GM23248 (cell line): ENCODE measurements at regions not wholly inside any gene's neighbourhood (a gene's known extent, or its start where the extent isn't known, plus 50 kb on each side); places are given as distances from the start of the nearest gene placed in this dataset.

Experiments used
- DNase-seq: peaks from one replicate; pipeline ENCODE4 v3.0.0-alpha.2; 2015
- H2AFZ ChIP-seq: fragments of 200-600 bp; sonication (generic); 2 replicates; pipeline ENCODE4 v1.6.1; 2016; ENCODE audit warnings: antibody characterized with exemption
- H3F3A ChIP-seq: fragments of 200-600 bp; sonication (generic); 2 replicates; pipeline ENCODE4 v1.6.1; 2016; ENCODE audit warnings: mild to moderate bottlenecking, antibody characterized with exemption, mixed run types; ENCODE audit not compliant: insufficient read depth
- H3K27ac ChIP-seq: fragments of 200-600 bp; sonication (generic); 2 replicates; pipeline ENCODE4 v1.5.1; 2016; ENCODE audit warnings: mild to moderate bottlenecking
- H3K27me3 ChIP-seq: fragments of 200-600 bp; sonication (generic); replicated peaks from 2 replicates; pipeline ENCODE4 v1.6.1; 2016; ENCODE audit warnings: mild to moderate bottlenecking; ENCODE audit not compliant: insufficient read depth
- H3K36me3 ChIP-seq: fragments of 200-600 bp; sonication (generic); 2 replicates; pipeline ENCODE4 v1.6.1; 2016; ENCODE audit warnings: low read depth, mild to moderate bottlenecking
- H3K4me1 ChIP-seq: fragments of 200-600 bp; sonication (generic); 2 replicates; pipeline ENCODE4 v1.6.1; 2016; ENCODE audit warnings: mild to moderate bottlenecking; ENCODE audit not compliant: insufficient read depth
- H3K4me2 ChIP-seq: fragments of 200-600 bp; sonication (generic); one replicate; pipeline ENCODE4 v1.6.1; 2016; ENCODE audit warnings: mild to moderate bottlenecking; ENCODE audit not compliant: unreplicated experiment
- H3K4me3 ChIP-seq: fragments of 200-600 bp; sonication (generic); 2 replicates; pipeline ENCODE4 v1.5.1; 2016; ENCODE audit warnings: mild to moderate bottlenecking
- H3K79me2 ChIP-seq: fragments of 200-600 bp; sonication (generic); 2 replicates; pipeline ENCODE4 v1.6.1; 2016; ENCODE audit warnings: mild to moderate bottlenecking; ENCODE audit not compliant: insufficient read depth
- H3K9ac ChIP-seq: fragments of 200-600 bp; sonication (generic); 2 replicates; pipeline ENCODE4 v1.6.1; 2016; ENCODE audit warnings: mild to moderate bottlenecking
- H3K9me2 ChIP-seq: fragments of 200-600 bp; sonication (generic); 2 replicates; pipeline ENCODE4 v1.6.1; 2016; ENCODE audit warnings: mixed run types, mild to moderate bottlenecking, moderate library complexity; ENCODE audit not compliant: insufficient read depth
- H3K9me3 ChIP-seq: fragments of 200-600 bp; sonication (generic); one replicate; pipeline ENCODE4 v1.6.1; 2017; ENCODE audit warnings: low read depth
- H4K20me1 ChIP-seq: fragments of 200-600 bp; sonication (generic); 2 replicates; pipeline ENCODE4 v1.6.0; 2016; ENCODE audit not compliant: insufficient read depth
- EZH2 ChIP-seq: fragments of 200-600 bp; sonication (generic); IDR thresholded peaks from 2 replicates; pipeline ENCODE4 v1.6.1; 2018; ENCODE audit warnings: antibody characterized with exemption, mild to moderate bottlenecking; ENCODE audit not compliant: insufficient read depth, poor library complexity, severe bottlenecking
- EZH2phosphoT487 ChIP-seq: fragments of 200-600 bp; sonication (generic); IDR thresholded peaks from 2 replicates; pipeline ENCODE4 v1.6.1; 2018; ENCODE audit warnings: antibody characterized with exemption, moderate library complexity, mild to moderate bottlenecking, low read depth; ENCODE audit not compliant: insufficient read depth
- WGBS, 2 experiments: methylation state at CpG; one replicate each; pipeline ENCODE4 v1.1.6; 2015 to 2017; ENCODE audit warnings: low lambda C conversion rate in 2 of 2, low coverage in 1 of 2; ENCODE audit errors: missing lambda C conversion rate in 2 of 2; 5-methylcytosine and 5-hydroxymethylcytosine counted together
- in situ Hi-C: fragments of 300-500 bp; cut with MboI; formaldehyde crosslinking; loops from 2 replicates; pipeline ENCODE4 v1.15.0; 2020

GRCh38 chr10:121049489-121049888 is 198.3 kb downstream of the WDR11 start:
- Histone ChIP-seq H3K4me3 (no peak overlapping the region), H2AFZ (no peak overlapping the region), H3K9me2 (no peaks in the 10 kb centered on the region), H3K36me3 (no peaks in the 10 kb centered on the region), H3K9me3 (no peaks in the 10 kb centered on the region), H3K9ac (no peak overlapping the region), H3K4me2 (no peak overlapping the region), H3K4me1 (no peaks in the 10 kb centered on the region), H4K20me1 (no peaks in the 10 kb centered on the region), H3F3A (no peaks in the 10 kb centered on the region), H3K79me2 (no peaks in the 10 kb centered on the region), H3K27ac (no peak overlapping the region), H3K27me3 (no peaks in the 10 kb centered on the region)
- in situ Hi-C loops = no loop called here
- no peak for DNase-seq
- TF ChIP-seq EZH2 = no peak
- TF ChIP-seq EZH2phosphoT487 = no peak
- 13 to 14% methylated on average over 2 of the region's 2 CpGs for WGBS, 2 experiments

- Histone ChIP-seq H3K36me3 (no peaks in the 10 kb centered on the region), H3K27ac (no peak overlapping the region), H3K9me2 (no peaks in the 10 kb centered on the region), H3F3A (no peaks in the 10 kb centered on the region), H3K4me3 (no peak overlapping the region), H2AFZ (no peak overlapping the region), H3K9me3 (no peaks in the 10 kb centered on the region), H3K4me2 (no peak overlapping the region), H3K27me3 (no peaks in the 10 kb centered on the region), H3K4me1 (no peaks in the 10 kb centered on the region), H3K79me2 (no peaks in the 10 kb centered on the region), H3K9ac (no peak overlapping the region), H4K20me1 (no peaks in the 10 kb centered on the region)
- WGBS, 2 experiments = 8 to 10% methylated on average over 1 of the region's 1 CpG
- no peak for DNase-seq
- TF ChIP-seq EZH2 (no peak), EZH2phosphoT487 (no peak)
- in situ Hi-C loops = no loop called here
Observed at GRCh38 chr10:121049923-121050322, 198.8 kb downstream of the WDR11 start.

GRCh38 chr10:121051171-121051570 is 200.0 kb downstream of the WDR11 start:
- no peak overlapping the region for H2AFZ ChIP-seq
- no peak for DNase-seq
- no peaks in the 10 kb centered on the region for H4K20me1 ChIP-seq
- H3K9me3 ChIP-seq = no peaks in the 10 kb centered on the region
- no peaks in the 10 kb centered on the region for H3K27me3 ChIP-seq
- H3K4me1 ChIP-seq = no peaks in the 10 kb centered on the region
- no peaks in the 10 kb centered on the region for H3F3A ChIP-seq
- in situ Hi-C loops = no loop called here
- H3K27ac ChIP-seq = no peak overlapping the region
- H3K4me2 ChIP-seq = no peak overlapping the region
- no peaks in the 10 kb centered on the region for H3K9me2 ChIP-seq
- no peak for TF ChIP-seq EZH2
- no peak for TF ChIP-seq EZH2phosphoT487
- H3K79me2 ChIP-seq = no peaks in the 10 kb centered on the region
- no peaks in the 10 kb centered on the region for H3K36me3 ChIP-seq
- no peak overlapping the region for H3K9ac ChIP-seq
- WGBS, 2 experiments = 51 to 56% methylated on average over 3 of the region's 3 CpGs
- no peak overlapping the region for H3K4me3 ChIP-seq

GRCh38 chr10:121051696-121052279 is 200.6 kb downstream of the WDR11 start:
- Histone ChIP-seq H3F3A (no peaks in the 10 kb centered on the region), H3K4me2 (no peak overlapping the region), H3K27me3 (no peaks in the 10 kb centered on the region), H3K27ac (no peak overlapping the region), H3K4me3 (no peak overlapping the region), H3K4me1 (no peaks in the 10 kb centered on the region), H2AFZ (no peak overlapping the region), H3K9me3 (no peaks in the 10 kb centered on the region), H3K79me2 (no peaks in the 10 kb centered on the region), H3K36me3 (no peaks in the 10 kb centered on the region), H3K9ac (no peak overlapping the region), H3K9me2 (no peaks in the 10 kb centered on the region), H4K20me1 (no peaks in the 10 kb centered on the region)
- 17 to 19% methylated on average over 3 of the region's 3 CpGs for WGBS, 2 experiments
- in situ Hi-C loops = no loop called here
- DNase-seq = no peak
- no peak for TF ChIP-seq EZH2
- TF ChIP-seq EZH2phosphoT487 = no peak

- Histone ChIP-seq H3K4me1 (no peaks in the 10 kb centered on the region), H3K27ac (no peak overlapping the region), H3K4me3 (no peak overlapping the region), H3K79me2 (no peaks in the 10 kb centered on the region), H2AFZ (no peak overlapping the region), H3K9me2 (no peaks in the 10 kb centered on the region), H3K36me3 (no peaks in the 10 kb centered on the region), H3K9ac (no peak overlapping the region), H3F3A (no peaks in the 10 kb centered on the region), H3K9me3 (no peaks in the 10 kb centered on the region), H3K27me3 (no peaks in the 10 kb centered on the region), H4K20me1 (no peaks in the 10 kb centered on the region), H3K4me2 (no peak overlapping the region)
- DNase-seq = no peak
- WGBS, 2 experiments = 8 to 12% methylated on average over 3 of the region's 3 CpGs
- TF ChIP-seq EZH2 = no peak
- in situ Hi-C loops = no loop called here
Observed at GRCh38 chr10:121053151-121053550, 202.0 kb downstream of the WDR11 start.
